Activated CD8-positive, alpha-beta memory T cell treated with anti-CD3 and anti-CD28 coated beads, Interleukin-2, amount 50 U/mL, for 48 hours (primary cell): ENCODE measurements at regions not wholly inside any gene's neighbourhood (a gene's known extent, or its start where the extent isn't known, plus 50 kb on each side); places are given as distances from the start of the nearest gene placed in this dataset.

Experiments used
- DNase-seq: peaks from one replicate; pipeline ENCODE4 v3.0.0-alpha.2; 2020

GRCh38 chr11:86193297-86194095 is 51.1 kb upstream of the EED start:
- DNase-seq, result no peak

- DNase-seq, result no peak
These were observed 51.9 kb upstream of the EED start for GRCh38 chr11:86192519-86193257.

GRCh38 chr11:86191874-86192273 is 52.7 kb upstream of the EED start:
- DNase-seq, result no peak

GRCh38 chr11:86187027-86187426 is 57.5 kb upstream of the EED start:
- no peak for DNase-seq

GRCh38 chr11:86186386-86186785 is 58.2 kb upstream of the EED start:
- DNase-seq, result no peak

GRCh38 chr11:86185381-86185750 is 59.2 kb upstream of the EED start:
- no peak for DNase-seq

GRCh38 chr11:86184728-86185380 is 59.7 kb upstream of the EED start:
- DNase-seq, result no peak

- DNase-seq, result peak; percentile 70
These were observed 60.9 kb upstream of the EED start for GRCh38 chr11:86183694-86184093.

GRCh38 chr11:86182976-86183584 is 61.5 kb upstream of the EED start:
- DNase-seq, result peak; percentile 93

GRCh38 chr11:86181379-86181778 is 63.2 kb upstream of the EED start:
- no peak for DNase-seq

GRCh38 chr11:86180851-86181250 is 63.7 kb upstream of the EED start:
- DNase-seq, result no peak

- DNase-seq, result no peak
These were observed 64.1 kb upstream of the EED start for GRCh38 chr11:86180423-86180822.

- DNase-seq, result no peak
These were observed 64.9 kb upstream of the EED start for GRCh38 chr11:86179646-86180064.

GRCh38 chr11:86177302-86177701 is 67.3 kb upstream of the EED start:
- no peak for DNase-seq

- peak; percentile 74 for DNase-seq
These were observed 68.2 kb upstream of the EED start for GRCh38 chr11:86176165-86176884.

GRCh38 chr11:86175626-86176025 is 68.9 kb upstream of the EED start:
- no peak for DNase-seq

- DNase-seq, result no peak
These were observed 69.4 kb upstream of the EED start for GRCh38 chr11:86175191-86175590.

GRCh38 chr11:86174101-86175046 is 70.2 kb upstream of the EED start:
- no peak for DNase-seq

- no peak for DNase-seq
These were observed 71.7 kb upstream of the EED start for GRCh38 chr11:86172894-86173293.

GRCh38 chr11:86171627-86172026 is 72.9 kb upstream of the EED start:
- no peak for DNase-seq

GRCh38 chr11:86167499-86168164 is 76.9 kb upstream of the EED start:
- no peak for DNase-seq
